HepG2 (cell line): ENCODE measurements at regions not wholly inside any gene's neighbourhood (a gene's known extent, or its start where the extent isn't known, plus 50 kb on each side); places are given as distances from the start of the nearest gene placed in this dataset.

Experiments used
- ADNP ChIP-seq: sonication (generic); formaldehyde crosslinking; IDR thresholded peaks from 2 replicates; pipeline ENCODE4 v1.4.0; 2020; ENCODE audit warnings: missing genetic modification reagents
- DPF2 ChIP-seq: sonication (generic); formaldehyde crosslinking; IDR thresholded peaks from 2 replicates; pipeline ENCODE4 v1.4.0; 2020; ENCODE audit warnings: mild to moderate bottlenecking, low read depth, missing genetic modification reagents, borderline replicate concordance
- E2F1 ChIP-seq: sonication (generic); formaldehyde crosslinking; IDR thresholded peaks from 2 replicates; pipeline ENCODE4 v1.5.0; 2020; ENCODE audit warnings: missing genetic modification reagents
- HES4 ChIP-seq: sonication (generic); formaldehyde crosslinking; IDR thresholded peaks from 2 replicates; pipeline ENCODE4 v1.9.0; 2021; ENCODE audit warnings: mild to moderate bottlenecking, missing genetic modification reagents, borderline replicate concordance
- HINFP ChIP-seq: sonication (generic); formaldehyde crosslinking; IDR thresholded peaks from 2 replicates; pipeline ENCODE4 v1.4.0; 2020; ENCODE audit warnings: low read depth, mild to moderate bottlenecking, missing genetic modification reagents
- HNRNPUL1 ChIP-seq: fragments of 200-400 bp; formaldehyde crosslinking; IDR thresholded peaks from 2 replicates; pipeline ENCODE4 v1.6.1; 2017; ENCODE audit warnings: low read depth, mild to moderate bottlenecking, low read length, moderate library complexity
- JUND ChIP-seq: sonication (generic); formaldehyde crosslinking; IDR thresholded peaks from 2 replicates; pipeline ENCODE4 v1.8.0; 2022; ENCODE audit warnings: mild to moderate bottlenecking, missing genetic modification reagents
- MTERF4 ChIP-seq: sonication (generic); formaldehyde crosslinking; IDR thresholded peaks from 2 replicates; pipeline ENCODE4 v1.8.0; 2023; ENCODE audit warnings: mild to moderate bottlenecking, missing genetic modification reagents
- REXO4 ChIP-seq: sonication (generic); formaldehyde crosslinking; IDR thresholded peaks from 2 replicates; pipeline ENCODE4 v1.8.0; 2022; ENCODE audit warnings: missing genetic modification reagents, mild to moderate bottlenecking, borderline replicate concordance
- SRF ChIP-seq: IDR thresholded peaks from 2 replicates; pipeline ENCODE4 v1.6.1; 2011; ENCODE audit warnings: mild to moderate bottlenecking, low read depth, low read length, moderate library complexity
- SRSF1 ChIP-seq: fragments of 200-400 bp; formaldehyde crosslinking; optimal IDR thresholded peaks from 2 replicates; pipeline ENCODE3; 2017; ENCODE audit warnings: mild to moderate bottlenecking, low read depth, low read length, moderate library complexity
- SRY ChIP-seq: sonication (generic); formaldehyde crosslinking; IDR thresholded peaks from 2 replicates; pipeline ENCODE4 v1.8.0; 2022; ENCODE audit warnings: mild to moderate bottlenecking, missing genetic modification reagents
- STAT5B ChIP-seq: sonication (generic); formaldehyde crosslinking; IDR thresholded peaks from 2 replicates; pipeline ENCODE4 v1.4.0; 2020; ENCODE audit warnings: missing genetic modification reagents
- TEAD3 ChIP-seq: optimal IDR thresholded peaks from 2 replicates; pipeline ENCODE3; 2016; ENCODE audit warnings: borderline replicate concordance
- THYN1 ChIP-seq: sonication (generic); formaldehyde crosslinking; IDR thresholded peaks from 2 replicates; pipeline ENCODE4 v1.8.1; 2023; ENCODE audit warnings: low read depth, mild to moderate bottlenecking, moderate library complexity, missing genetic modification reagents, borderline replicate concordance
- TP53 ChIP-seq: sonication (generic); formaldehyde crosslinking; conservative IDR thresholded peaks from 2 replicates; pipeline ENCODE4 v1.4.0; 2020; ENCODE audit warnings: missing genetic modification reagents
- TRIM24 ChIP-seq: sonication (generic); formaldehyde crosslinking; IDR thresholded peaks from 2 replicates; pipeline ENCODE4 v1.8.0; 2022; ENCODE audit warnings: mild to moderate bottlenecking, missing genetic modification reagents
- U2AF1 ChIP-seq: fragments of 200-400 bp; formaldehyde crosslinking; optimal IDR thresholded peaks from 2 replicates; pipeline ENCODE3; 2017; ENCODE audit warnings: mild to moderate bottlenecking, low read depth, low read length
- ZNF232 ChIP-seq: sonication (generic); formaldehyde crosslinking; IDR thresholded peaks from 2 replicates; pipeline ENCODE4 v1.4.0; 2020; ENCODE audit warnings: missing genetic modification reagents, borderline replicate concordance
- ZNF567 ChIP-seq: sonication (generic); formaldehyde crosslinking; IDR thresholded peaks from 2 replicates; pipeline ENCODE4 v1.8.1; 2023; ENCODE audit warnings: mild to moderate bottlenecking, missing genetic modification reagents, borderline replicate concordance
- TF ChIP-seq, protein P1 (sequence below): sonication (generic); formaldehyde crosslinking; IDR thresholded peaks from 2 replicates; pipeline ENCODE4 v1.4.0; 2020; ENCODE audit warnings: mild to moderate bottlenecking, missing genetic modification reagents
- TF ChIP-seq, protein P2 (sequence below): sonication (generic); formaldehyde crosslinking; IDR thresholded peaks from 2 replicates; pipeline ENCODE4 v1.5.0; 2020; ENCODE audit warnings: missing genetic modification reagents

GRCh38 chr2:47313141-47313691, 55.9 kb upstream of the EPCAM start (continued):
- TF ChIP-seq E2F1 (CRISPR knock-in tag) (no peak), STAT5B (CRISPR knock-in tag) (no peak), SRF (no peak), SRY (CRISPR knock-in tag) (no peak), ADNP (CRISPR knock-in tag) (peak; percentile 79), TRIM24 (CRISPR knock-in tag) (no peak), REXO4 (CRISPR knock-in tag) (no peak), DPF2 (CRISPR knock-in tag) (peak; percentile 77; the same call in 1 of the 2 replicates), TEAD3 (CRISPR knock-in tag) (peak; percentile 54), SRSF1 (no peak), TP53 (CRISPR knock-in tag) (no peak), JUND (peak; percentile 92), ZNF232 (peak; percentile 32; the same call in 1 of the 2 replicates), MTERF4 (CRISPR knock-in tag) (no peak), ZNF567 (no peak), HINFP (CRISPR knock-in tag) (no peak), U2AF1 (no peak), HNRNPUL1 (no peak), HES4 (CRISPR knock-in tag) (no peak), THYN1 (CRISPR knock-in tag) (no peak)
- TF ChIP-seq, protein P1, sequence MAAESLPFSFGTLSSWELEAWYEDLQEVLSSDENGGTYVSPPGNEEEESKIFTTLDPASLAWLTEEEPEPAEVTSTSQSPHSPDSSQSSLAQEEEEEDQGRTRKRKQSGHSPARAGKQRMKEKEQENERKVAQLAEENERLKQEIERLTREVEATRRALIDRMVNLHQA, result no peak
- TF ChIP-seq, protein P2, sequence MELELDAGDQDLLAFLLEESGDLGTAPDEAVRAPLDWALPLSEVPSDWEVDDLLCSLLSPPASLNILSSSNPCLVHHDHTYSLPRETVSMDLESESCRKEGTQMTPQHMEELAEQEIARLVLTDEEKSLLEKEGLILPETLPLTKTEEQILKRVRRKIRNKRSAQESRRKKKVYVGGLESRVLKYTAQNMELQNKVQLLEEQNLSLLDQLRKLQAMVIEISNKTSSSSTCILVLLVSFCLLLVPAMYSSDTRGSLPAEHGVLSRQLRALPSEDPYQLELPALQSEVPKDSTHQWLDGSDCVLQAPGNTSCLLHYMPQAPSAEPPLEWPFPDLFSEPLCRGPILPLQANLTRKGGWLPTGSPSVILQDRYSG (CRISPR knock-in tag), result no peak
